Ovary (tissue), 7 donors: ENCODE measurements at regions not wholly inside any gene's neighbourhood (a gene's known extent, or its start where the extent isn't known, plus 50 kb on each side); places are given as distances from the start of the nearest gene placed in this dataset.

Source experiments
- DNase-seq, 5 donors: peaks; one replicate each; pipeline ENCODE4 v3.0.0-alpha.2; 2019 to 2020
- H3K27ac ChIP-seq, 2 donors: fragments of 200-600 bp; one replicate each; pipeline versions ENCODE4 v1.5.1 to v1.8.0; 2019 to 2022
- H3K27me3 ChIP-seq: fragments of 200-600 bp; one replicate; pipeline ENCODE4 v1.8.0; 2022
- H3K36me3 ChIP-seq: fragments of 200-600 bp; sonication (generic); one replicate; pipeline ENCODE4 v1.5.1; 2019
- H3K4me1 ChIP-seq: one replicate; pipeline ENCODE4 v1.8.1; 2013; ENCODE audit warnings: mild to moderate bottlenecking, moderate library complexity; ENCODE audit not compliant: insufficient read depth
- H3K4me3 ChIP-seq: fragments of 200-600 bp; sonication (generic); one replicate; pipeline ENCODE4 v1.5.1; 2017
- H3K9me3 ChIP-seq, 2 donors: fragments of 200-600 bp in 1 of 2; sonication (generic) in 1 of 2; one replicate each; pipeline versions ENCODE4 v1.5.1 to v1.8.1; 2013 to 2019; ENCODE audit warnings: mild to moderate bottlenecking in 1 of 2, moderate library complexity in 1 of 2
- EP300 ChIP-seq: sonication (generic); formaldehyde crosslinking; IDR thresholded peaks from one replicate; pipeline ENCODE4 v1.6.1; 2017; ENCODE audit warnings: antibody characterized with exemption
- POLR2A ChIP-seq: fragments of 450-650 bp; IDR thresholded peaks from one replicate; pipeline ENCODE4 v1.6.1; 2017; ENCODE audit warnings: antibody characterized with exemption, mild to moderate bottlenecking, moderate library complexity
- whole genome bisulfite sequencing, 3 donors: extraction: QIAGEN DNeasy Blood & Tissue Kit in 1 of 3; methylation state at CpG; one replicate each; pipeline versions ENCODE4 v1.1.5 to v1.1.7; 2013 to 2017; 5-methylcytosine and 5-hydroxymethylcytosine counted together
- intact Hi-C, 4 donors: fragments of 100-400 bp; cut with DNase I; formaldehyde crosslinking; loops; one replicate each; pipeline versions ENCODE4 v1.11.0 to v1.15.1; 2022 to 2023
- TF ChIP-seq, protein P1 (sequence below), 3 donors: fragments of 450-650 bp in 2 of 3; fragments of 200-600 bp in 1 of 3; IDR thresholded peaks; one replicate each; pipeline versions ENCODE4 v1.5.1 to v1.8.0; 2016 to 2022; ENCODE audit warnings: antibody characterized with exemption in 3 of 3, mild to moderate bottlenecking in 1 of 3
- donor health status: DM: no; HTN: no; CAD: no; lungs with moderate emphysema.
- donor health status: DM: no; HTN: no; CAD: no.
- donor health status: Bipolar disorder and iron deficiency.
- donor health status: DM: no; HTN: no; CAD: no.
- donor health status: DM: yes; HTN: yes; CAD: no.

DNA sequence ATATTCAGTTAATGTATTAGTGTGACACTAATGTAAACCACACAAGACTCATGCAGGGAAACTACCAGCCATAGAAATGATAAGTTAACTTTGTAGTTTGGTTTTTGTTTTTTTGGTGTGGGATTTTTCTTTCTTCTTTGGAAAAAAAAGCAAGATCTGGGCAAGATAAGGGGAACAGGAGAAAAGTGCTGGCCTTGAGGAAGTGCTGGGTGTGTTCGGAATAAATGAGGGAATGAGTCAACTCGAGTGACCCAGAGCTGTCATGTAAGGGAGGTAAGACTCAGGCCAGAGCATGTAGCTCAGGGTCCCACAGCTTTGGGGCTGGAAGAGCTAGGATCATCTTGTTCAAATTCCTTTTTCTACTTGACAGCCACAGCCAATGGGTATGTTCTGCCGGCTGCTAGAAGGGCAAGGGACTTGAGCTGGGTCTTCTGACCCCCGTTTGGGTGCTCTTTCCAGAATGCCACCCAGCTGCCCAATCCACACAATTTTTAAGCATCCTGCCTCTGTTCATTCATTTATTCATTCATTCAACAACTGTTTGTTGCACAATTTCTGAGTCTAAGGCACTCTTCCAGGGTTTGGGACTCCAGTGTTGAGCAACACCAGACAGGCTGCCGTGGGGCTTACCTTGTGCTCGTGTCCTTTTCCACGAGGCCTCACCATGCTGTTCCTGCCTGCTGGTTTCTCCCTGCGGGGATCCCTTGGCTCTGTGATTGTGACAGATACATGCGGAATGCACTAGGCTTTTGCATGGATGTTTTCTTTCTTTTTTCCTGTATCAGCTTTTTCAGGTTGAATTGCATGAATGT is 54.5 kb downstream of the CLDN34 start:
- Histone ChIP-seq H3K4me3 (no peak overlapping the region), H3K27me3 (no peaks in the 10 kb centered on the region), H3K9me3 (no peaks in the 10 kb centered on the region), H3K4me1 (peaks cover 3% of the 10 kb centered on the region), H3K27ac (no peak overlapping the region), H3K36me3 (no peaks in the 10 kb centered on the region)
- intact Hi-C loops: no loop called here
- TF ChIP-seq EP300 (no peak), POLR2A (no peak)
- TF ChIP-seq, protein P1, sequence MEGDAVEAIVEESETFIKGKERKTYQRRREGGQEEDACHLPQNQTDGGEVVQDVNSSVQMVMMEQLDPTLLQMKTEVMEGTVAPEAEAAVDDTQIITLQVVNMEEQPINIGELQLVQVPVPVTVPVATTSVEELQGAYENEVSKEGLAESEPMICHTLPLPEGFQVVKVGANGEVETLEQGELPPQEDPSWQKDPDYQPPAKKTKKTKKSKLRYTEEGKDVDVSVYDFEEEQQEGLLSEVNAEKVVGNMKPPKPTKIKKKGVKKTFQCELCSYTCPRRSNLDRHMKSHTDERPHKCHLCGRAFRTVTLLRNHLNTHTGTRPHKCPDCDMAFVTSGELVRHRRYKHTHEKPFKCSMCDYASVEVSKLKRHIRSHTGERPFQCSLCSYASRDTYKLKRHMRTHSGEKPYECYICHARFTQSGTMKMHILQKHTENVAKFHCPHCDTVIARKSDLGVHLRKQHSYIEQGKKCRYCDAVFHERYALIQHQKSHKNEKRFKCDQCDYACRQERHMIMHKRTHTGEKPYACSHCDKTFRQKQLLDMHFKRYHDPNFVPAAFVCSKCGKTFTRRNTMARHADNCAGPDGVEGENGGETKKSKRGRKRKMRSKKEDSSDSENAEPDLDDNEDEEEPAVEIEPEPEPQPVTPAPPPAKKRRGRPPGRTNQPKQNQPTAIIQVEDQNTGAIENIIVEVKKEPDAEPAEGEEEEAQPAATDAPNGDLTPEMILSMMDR (IDR thresholded peaks at IDR 0.05): no peak
- no peak for DNase-seq
- WGBS, 3 donors: 72 to 78% (median 74%) methylated on average over 9 of the region's 9 CpGs

- no peak overlapping the region for H3K4me3 ChIP-seq
- no peaks in the 10 kb centered on the region for H3K9me3 ChIP-seq
- H3K27ac ChIP-seq: no peak overlapping the region
- intact Hi-C loops: no loop called here
- DNase-seq: no peak
- TF ChIP-seq POLR2A (no peak), EP300 (no peak)
- no peaks in the 10 kb centered on the region for H3K27me3 ChIP-seq
- no peaks in the 10 kb centered on the region for H3K36me3 ChIP-seq
- 88 to 95% (median 89%) methylated on average over 5 of the region's 5 CpGs for WGBS, 3 donors
- H3K4me1 ChIP-seq: peaks cover 3% of the 10 kb centered on the region
Measured at GRCh38 chrX:10022273-10022541, 55.0 kb downstream of the CLDN34 start.

DNA sequence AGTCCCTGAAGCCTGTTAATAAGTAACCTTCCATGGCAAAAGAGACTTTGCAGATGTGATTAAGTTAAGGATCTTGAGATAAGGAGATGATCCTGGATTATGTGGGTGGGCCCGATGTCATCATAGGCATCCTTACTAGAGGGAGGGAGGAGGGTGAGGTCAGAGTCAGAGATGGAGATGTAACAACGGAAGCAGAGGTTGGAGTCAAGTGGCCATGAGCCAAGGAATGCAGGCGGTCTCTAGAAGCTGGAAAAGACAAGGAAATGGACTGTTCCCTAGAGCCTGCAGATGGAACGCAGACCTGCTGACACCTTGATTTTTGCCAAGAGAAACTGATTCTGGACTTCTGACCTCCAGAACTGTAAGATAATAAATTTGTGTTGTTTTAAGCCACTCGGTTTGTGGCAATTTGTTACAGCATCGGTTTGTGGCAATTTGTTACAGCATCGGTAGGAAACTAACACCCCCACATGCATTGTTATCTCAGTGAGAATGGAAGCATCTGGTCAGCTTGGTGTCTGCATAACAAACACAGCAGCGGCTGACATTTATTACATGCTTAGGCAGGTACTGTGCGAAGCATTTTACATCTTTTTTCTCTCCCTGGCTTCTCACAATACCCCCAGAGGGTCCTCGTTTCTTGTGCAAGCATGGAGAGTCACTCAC is 55.6 kb downstream of the CLDN34 start:
- Histone ChIP-seq H3K27ac (no peak overlapping the region), H3K4me1 (peaks cover 3% of the 10 kb centered on the region)
- DNase-seq: no peak

DNA sequence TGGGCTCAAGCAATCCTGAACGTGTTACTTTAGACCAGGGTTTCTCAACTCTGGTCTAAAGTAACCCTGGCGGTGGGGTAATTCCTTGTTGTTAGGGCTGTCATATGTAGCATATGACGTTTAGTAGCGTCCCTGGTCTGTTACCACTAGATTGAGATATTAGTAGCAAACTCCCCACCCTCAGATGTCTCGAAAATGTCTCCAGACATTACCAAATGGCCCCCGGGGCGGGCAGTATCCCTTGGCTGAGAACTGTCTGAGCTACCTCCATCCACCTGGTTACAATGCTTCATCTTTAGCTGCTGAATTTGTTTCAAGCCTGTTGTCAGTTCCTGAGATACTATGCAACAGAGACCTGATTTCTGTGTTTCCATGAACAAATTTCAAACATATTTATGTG is 56.7 kb downstream of the CLDN34 start:
- H3K27ac ChIP-seq: no peak overlapping the region
- H3K27me3 ChIP-seq: no peaks in the 10 kb centered on the region
- WGBS, 3 donors: 81 to 84% (median 81%) methylated on average over 7 of the region's 7 CpGs
- TF ChIP-seq POLR2A (no peak), EP300 (no peak)
- TF ChIP-seq, protein P1 (IDR thresholded peaks at IDR 0.05): no peak
- no peak for DNase-seq
- no peak overlapping the region for H3K4me3 ChIP-seq
- no peaks in the 10 kb centered on the region for H3K36me3 ChIP-seq
- H3K4me1 ChIP-seq: peaks cover 3% of the 10 kb centered on the region
- H3K9me3 ChIP-seq: no peaks in the 10 kb centered on the region
- intact Hi-C loops: no loop called here

More for the DNA sequence above, 55.6 kb downstream of the CLDN34 start:
- 56 to 60% (median 56%) methylated on average over 10 of the region's 10 CpGs for WGBS, 3 donors
- no peaks in the 10 kb centered on the region for H3K36me3 ChIP-seq
- no peaks in the 10 kb centered on the region for H3K9me3 ChIP-seq
- intact Hi-C loops: no loop called here
- H3K4me3 ChIP-seq: no peak overlapping the region
- TF ChIP-seq EP300 (no peak), POLR2A (no peak)
- TF ChIP-seq, protein P1 (IDR thresholded peaks at IDR 0.05): no peak
- H3K27me3 ChIP-seq: no peaks in the 10 kb centered on the region
